HT1080 (cell line): ENCODE measurements at regions not wholly inside any gene's neighbourhood (a gene's known extent, or its start where the extent isn't known, plus 50 kb on each side); places are given as distances from the start of the nearest gene placed in this dataset.
A peak's percentile ranks its signal among the peaks of the same experiment; 100 is the strongest.
"Not testable (repeated sequence)": the region's sequence is repeated elsewhere in the genome, so short reads cannot be mapped to it uniquely, and the experiment has no call there.

Experiments
- DNase-seq: peaks from one replicate; pipeline ENCODE4 v3.0.0-alpha.2; 2015; ENCODE audit warnings: low read depth

DNA sequence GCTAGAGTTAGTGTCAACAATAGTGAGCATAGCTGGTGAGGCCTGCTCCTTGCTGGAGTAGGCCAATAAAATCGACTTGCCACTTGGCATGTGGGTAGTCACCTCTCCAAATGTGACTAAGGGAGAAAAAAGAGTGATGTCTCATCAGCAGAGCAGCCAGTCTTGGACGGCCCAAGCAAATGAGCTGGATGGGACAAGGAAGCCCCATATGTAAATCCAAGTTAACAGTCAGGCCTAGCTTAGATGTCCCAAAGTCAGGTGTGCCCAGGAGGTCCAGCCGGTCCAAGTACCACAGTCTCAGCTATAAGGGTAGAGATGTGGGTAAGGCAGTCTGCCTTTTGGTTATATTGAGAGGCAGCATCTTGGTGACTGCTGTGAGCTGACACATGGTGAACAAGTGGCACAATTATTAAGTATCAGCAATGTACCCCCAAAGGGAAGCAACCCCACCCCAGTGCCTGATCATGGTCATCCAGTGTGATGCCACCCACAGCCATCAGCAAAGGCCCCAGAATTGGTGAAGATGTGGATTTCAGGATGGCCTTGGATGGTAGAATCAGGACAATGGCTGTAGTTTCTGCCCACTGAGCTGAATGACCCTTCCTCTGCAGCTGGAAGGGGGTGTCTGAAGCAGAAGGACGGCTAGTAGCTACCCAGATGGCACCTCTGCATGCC, 83.4 kb downstream of the TNFRSF13B start:
- no peak for DNase-seq

DNA sequence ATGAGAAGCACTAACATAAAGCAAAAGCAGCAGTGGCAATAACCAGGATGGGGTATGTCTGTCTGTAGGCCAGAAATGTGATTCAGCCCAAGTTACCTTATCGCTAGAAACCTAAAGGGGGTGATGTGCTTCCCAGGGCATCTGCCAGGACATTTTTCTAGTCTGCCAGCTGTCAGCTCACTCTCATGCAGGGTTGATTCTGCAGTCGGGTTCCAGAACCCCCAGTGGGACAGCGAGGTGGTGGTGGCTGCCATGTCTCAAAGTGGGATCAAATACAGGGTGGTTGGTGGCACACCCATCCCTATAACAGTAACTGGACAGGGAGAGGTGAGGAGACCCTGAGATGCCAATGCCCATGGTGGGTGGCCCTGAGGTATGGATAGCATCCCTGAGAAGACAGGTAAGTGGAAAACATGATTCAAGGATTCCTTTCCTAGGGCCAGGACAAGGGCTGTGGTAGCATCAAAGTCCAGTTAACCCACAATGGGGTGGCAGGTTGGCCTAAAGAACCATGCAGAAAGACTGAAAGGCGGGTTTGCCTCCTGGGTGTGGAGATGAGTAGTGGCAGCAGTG, 84.3 kb downstream of the TNFRSF13B start:
- DNase-seq = no peak

DNA sequence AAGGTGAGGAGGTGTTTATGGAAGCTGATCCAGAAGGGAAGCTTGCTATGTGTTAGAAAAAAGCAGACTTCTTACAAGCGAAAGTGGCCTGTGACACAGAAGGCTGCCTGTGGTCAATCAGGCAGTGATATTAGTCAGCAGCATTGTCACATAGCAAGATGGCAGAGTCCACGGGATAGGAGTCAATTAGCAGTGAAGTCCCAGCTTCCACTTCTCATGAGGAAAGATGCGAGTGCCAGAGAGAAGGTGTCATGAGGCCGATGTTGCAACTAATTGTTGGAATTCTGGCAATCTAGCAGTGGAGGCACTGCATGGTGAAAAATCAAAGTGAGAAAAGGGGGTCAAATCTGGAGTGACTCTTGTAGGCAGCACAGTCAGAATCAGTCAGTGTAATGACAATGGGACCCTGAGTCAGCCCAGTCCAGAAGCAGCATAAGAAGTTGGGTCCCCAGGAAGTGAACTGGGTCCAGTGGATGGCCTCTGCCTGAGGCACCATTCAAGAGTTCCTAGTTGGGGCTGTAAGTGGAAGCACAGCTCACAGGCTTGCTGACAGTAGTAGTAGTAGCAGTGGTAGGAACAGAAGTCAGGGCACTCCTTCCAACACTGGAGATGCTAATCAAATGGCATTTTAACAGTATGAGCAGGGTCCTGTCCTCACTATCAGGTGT, 85.1 kb downstream of the TNFRSF13B start:
- no peak for DNase-seq

DNA sequence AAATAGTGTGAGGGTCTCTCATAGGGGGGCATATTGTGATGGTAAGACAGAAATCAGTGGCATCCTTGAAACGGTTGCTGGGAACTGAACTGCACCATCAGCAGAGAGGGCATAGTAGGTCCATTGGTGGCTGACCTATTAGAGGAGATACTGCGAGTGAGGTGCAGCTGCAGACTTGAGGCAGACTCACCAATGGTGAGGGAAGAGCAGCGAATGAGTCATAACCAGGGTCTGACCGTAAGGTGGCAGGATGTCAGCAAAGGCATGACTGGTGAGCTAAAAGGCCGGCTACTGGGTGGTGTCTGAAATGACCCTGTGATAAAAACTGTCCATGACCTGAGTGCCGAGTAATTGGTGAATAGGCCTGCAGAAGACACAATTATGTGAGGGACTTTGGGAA, 86.7 kb downstream of the TNFRSF13B start:
- not testable (repeated sequence) for DNase-seq

DNA sequence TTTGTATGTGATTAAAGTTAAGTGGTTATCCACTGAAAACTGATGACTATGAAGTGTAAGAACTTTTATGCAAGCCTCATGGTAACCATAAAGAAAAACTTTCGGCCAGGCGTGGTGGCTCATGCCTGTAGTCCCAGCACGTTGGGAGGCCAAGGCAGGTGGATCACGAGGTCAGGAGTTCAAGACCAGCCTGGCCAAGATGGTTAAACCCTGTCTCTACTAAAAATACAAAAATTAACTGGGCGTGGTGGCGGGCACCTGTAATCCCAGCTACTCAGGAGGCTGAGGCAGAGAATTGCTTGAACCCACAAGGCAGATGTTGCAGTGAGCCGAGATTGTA, 89.0 kb downstream of the TNFRSF13B start:
- not testable (repeated sequence) for DNase-seq

DNA sequence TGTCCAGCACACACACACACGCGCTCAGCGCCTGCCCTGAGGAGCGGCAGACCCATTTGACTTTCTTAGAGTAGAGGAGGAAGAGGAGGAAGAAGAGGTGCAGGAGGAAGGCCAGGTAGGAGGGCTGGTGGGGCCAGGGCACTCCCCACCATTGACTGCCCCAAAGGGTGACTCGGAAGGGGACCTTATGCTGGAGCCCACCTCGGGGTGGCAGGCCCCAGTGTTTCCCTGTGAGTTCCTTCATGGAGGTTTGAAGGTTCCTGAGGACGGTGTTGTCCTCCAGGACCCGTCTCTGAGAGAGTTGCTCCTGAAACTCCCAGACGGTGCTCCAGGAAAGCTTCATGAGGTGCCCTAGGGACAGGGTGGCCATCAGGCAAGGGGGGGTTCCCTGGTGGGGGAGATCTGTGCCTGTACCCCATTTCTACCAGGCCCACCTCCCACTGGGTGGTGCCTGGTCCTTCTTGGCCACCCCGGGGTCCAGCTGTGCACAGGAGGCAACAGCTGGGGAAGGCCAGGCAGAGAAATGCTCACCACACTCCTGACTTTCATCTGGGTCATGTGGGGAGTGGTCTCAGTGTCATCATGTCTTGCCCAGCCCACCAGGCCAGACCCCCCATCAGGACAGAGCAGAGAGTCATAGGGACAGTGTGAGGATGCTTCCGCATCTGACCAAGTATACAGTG, 89.5 kb downstream of the TNFRSF13B start:
- DNase-seq = no peak

DNA sequence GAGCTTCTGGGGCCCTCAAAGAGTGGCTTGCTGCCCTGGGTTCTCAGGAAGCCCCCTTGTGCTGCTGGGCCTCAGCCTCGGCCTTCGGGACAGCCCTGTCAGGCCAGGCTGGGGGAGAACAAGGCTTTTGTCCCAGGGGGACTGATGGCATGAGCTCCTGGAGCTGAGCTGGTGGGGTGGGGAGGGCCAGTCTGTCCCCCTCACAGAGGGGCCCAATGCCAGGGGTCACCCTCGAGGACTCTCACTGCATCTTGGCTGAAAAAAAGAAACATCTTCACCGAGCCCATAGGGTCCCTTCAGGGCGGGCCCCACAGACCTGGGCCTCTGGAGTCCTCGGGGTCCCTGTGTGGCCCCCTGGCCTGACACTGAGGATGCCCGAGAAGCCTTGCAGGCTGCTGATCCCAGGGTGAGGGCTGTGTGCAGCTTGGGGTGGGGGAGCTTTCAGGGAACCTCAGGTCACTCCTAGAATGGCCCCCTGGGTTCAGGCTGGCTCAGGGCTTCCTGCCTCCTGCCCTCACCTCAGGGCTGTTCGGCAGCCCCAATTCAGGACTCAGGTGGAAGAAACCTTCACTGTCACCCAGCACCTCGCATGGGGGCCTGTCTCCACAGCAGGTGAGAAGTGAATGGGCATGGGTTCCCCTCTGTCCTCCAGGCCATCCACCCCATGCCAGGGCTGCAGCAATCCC, 90.5 kb downstream of the TNFRSF13B start:
- DNase-seq = no peak

DNA sequence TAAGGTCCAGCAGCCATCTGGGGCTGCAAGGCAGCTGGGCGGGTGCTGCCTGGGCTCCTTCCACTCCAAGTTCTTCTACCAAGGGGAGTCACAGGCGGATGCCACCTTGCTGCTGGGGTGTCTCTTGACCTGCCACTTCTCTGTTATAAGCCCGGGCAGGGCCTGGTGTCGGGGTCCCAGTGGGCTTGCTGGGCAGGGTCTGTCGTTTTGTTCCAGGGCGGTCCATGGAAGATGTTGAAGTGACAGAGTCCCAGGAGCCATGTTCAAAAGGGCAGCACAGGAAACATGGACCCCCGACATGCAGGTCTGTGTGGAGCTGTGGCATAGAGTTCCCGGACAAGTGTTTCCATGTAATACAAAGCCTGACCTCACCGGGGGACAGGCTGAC, 91.1 kb downstream of the TNFRSF13B start:
- DNase-seq = no peak

DNA sequence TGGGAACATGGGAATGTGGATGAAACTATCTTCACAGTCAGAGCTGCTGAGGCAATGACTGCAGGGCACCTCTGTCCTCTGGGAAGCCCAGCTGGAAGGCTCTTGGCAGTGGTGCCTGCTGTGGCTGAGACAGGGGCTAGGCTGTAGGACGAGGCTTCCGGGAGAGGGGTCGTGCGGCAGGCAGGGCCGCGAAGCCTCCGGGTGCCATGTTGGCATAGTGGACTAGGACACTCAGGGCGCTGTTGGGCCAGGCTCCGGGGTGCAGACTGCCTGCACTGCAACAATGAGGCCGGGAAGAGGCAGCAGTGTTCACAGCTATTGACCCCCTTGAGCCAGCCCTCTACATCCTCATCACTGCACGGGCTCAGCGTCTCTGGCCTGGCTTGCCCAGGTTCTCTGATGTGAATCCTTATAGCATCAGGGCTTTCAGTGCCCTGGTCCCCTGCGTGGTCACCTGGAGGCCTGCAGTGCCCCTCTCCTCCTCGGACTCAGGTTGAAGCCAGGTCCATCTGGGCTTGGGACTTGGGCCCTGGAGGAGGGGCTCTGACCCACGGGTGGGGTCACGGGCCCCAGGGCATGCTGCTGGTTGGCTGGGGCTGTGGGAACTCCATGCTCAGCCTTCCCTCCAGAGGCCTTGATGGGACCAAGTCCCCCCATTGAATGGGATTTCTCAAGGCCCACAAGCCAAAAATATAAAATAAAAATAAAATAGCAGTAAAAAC, 91.6 kb downstream of the TNFRSF13B start:
- no peak for DNase-seq

DNA sequence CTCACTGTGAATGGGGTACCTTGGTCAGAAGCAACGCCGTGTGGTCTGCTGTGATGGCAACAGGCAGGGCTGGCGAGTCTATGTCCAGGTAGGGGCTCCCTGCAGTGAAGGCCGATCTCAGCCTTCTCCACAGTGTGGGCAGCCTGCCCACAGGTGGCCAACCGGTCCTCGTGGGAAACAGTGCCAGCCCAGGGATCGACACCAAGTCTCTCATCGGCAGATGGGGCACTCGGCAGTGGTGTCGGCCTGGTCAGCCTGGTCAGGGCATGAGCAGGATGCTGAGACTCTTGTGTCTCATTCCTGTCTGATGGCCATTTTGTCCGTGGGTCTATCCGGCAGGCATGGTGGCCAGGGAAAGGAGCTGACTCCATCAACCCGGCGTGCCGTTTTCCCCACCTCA, 92.2 kb downstream of the TNFRSF13B start:
- DNase-seq = no peak

DNA sequence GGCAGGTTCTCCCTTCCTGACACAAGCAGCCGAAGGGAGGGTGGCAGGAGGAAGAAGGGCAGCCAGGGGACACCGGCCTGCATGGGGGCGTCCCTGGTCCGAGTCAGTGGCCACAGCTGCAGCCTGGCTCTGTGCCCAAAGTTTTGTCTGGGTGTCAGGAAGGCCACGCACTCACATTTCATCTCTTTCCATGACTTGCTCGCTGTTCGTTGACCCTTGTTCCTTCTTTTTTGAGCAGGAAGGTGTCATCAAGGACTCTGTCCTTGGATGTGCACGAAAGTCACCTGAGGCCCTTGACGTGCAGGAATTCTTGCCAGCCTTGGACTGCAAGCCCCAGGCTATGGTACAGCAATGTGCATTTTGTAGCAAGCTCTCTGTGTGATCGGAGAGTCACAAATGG, 93.3 kb downstream of the TNFRSF13B start:
- DNase-seq = no peak

DNA sequence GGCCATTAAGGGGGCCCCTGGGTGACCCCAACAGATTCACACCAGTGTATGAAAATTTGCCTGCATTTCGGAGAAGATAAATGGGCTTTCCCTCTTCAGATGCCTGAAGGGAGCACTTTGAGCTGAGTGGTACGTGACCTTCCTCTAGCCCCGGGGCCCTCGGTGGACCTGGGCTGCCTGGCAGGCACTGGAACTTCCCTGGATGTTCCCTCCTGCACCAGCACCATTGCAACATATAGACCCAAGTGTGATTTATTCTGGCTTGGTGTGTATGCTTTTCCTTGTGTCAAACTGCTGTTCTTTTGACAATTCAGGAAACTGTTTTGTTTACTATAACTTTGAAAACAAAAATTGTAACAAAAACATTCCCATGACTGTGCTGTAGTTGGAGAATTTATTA, 93.8 kb downstream of the TNFRSF13B start:
- no peak for DNase-seq

DNA sequence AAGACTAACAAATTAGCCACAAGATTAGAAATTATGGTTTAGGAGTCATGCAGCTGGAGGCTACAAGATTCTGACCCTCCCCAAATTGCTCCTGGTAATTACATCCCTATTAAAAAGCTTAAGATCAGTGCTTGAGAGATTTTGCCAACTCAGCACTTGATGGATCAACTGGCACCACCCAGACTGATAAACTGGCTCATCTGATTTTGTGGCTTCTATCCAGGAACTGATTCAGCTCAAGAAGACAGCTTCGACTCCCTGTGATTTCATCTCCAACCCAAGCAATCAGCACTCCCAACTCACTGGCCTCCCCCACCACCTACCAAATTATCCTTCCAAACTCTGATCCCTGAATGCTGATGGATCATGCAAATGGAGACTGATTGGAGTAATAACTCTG, 94.8 kb downstream of the TNFRSF13B start:
- no peak for DNase-seq

DNA sequence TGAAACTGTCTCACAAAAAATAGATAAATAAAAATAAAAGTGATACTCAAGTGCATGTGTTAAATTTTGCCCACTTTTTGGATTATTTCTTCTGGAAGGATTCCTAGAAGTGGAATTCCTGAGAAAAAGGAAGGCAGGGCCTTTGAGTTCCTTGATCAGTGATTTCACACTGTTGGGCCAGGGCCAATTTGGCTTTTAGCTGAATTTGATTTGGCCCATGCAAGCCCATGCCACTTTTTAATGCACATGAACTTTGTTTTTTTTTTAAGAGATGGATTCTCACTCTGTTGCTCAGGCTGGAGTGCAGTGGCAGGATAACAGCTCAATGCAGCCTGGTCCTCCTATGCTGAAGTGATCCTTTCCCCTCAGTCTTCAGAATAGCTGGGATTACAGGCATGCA, 96.3 kb downstream of the TNFRSF13B start:
- DNase-seq = no peak

DNA sequence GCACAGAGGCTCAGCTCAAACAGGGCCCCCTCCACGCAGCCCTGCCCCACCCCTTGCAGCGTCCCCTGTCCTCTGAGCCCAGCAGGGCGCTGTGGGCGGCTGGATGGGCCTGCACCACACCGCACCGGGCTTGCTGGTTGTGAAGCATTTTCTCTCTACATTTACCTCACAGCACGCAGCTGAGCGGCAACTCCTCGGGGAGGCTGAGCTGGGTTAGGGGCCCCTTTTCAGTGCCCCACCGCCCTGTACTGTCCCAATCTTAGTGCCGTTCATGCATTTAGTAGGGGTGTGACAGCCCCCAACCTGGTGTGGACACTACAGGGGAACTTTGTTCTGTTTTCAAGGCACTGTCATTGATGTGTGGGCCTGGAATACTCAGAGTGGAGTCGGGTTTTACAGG, 97.7 kb downstream of the TNFRSF13B start:
- DNase-seq = not testable (repeated sequence)

DNA sequence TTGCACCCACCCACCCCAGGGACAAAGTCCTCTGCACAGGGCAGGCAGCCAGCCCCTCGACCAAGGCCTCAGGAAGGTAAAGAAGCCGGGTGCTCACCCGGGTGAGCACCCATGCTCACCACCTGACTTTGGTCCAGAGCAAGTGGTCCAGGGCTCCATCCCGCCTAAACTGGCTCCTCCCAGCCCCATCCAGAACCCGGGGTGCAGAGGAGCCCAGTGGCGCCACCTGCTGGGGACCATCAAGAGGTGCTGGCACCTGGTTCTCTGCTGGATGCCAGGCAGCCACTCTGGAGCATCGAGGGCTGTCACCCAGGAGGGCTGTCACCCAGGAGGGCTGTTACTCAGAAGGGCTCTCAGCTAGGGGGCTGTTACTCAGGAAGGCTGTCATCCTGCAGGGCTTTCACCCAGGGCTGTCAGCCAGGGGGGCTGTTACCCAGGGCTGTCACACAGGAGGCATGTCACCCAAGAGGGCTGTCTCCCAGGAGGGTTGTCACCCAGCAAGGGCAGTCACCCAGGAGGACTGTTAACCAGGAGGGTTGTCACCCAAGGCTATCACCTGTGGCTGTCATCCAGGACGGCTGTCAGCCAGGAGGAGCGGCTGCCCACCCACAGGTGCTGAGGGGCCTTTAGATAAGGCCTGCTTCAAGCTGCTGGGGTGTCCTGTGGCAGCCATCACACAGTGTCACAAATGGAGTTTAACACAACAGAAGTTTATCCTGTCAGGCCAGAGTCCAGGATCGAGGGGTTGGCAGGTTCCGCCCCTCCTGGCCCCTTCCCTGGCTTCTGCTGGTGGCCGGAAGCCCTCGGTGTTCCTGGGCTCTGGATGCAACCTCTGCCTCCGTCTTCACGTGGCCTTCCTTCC, 98.5 kb downstream of the TNFRSF13B start:
- peak; percentile 16 for DNase-seq

DNA sequence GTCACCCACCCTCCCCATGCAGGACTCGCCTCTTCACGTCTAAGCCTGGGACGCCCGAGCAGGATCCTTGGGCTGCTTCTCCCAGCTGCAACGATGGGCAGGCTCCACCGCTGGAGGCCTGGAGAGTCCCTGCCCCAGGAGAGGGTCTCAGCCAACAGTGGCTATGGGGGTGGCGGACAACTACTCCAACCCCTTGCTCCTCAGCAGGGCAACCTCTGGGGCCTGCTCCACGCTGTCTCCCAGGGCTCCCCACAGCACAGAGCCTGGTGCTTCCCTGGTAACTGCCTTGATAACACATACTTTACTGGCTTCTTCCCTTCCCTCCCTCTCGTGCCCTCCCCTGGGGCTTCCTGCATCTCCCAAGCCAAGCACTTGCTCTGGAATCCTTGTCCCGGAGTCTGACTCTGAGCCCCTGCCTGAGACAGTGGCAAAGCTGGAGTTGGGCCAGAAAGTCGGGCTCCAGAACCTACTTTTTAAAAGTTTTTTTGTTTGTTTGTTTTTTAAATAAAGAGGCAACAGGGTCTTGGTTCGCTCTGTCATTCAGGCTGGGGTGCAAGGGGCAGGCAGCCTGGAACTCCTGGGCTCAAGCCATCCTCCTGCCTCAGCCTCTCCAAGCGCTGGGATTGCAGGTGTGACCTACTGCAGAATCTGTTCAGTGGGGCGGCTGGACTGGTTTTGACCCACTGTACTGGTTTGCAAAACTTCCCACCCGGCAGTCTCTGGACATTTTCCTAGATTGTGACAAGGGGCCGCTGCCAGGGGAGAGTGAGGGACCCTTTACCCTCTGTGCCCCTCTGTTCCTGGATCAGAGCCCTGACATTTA, 99.4 kb downstream of the TNFRSF13B start:
- no peak for DNase-seq

DNA sequence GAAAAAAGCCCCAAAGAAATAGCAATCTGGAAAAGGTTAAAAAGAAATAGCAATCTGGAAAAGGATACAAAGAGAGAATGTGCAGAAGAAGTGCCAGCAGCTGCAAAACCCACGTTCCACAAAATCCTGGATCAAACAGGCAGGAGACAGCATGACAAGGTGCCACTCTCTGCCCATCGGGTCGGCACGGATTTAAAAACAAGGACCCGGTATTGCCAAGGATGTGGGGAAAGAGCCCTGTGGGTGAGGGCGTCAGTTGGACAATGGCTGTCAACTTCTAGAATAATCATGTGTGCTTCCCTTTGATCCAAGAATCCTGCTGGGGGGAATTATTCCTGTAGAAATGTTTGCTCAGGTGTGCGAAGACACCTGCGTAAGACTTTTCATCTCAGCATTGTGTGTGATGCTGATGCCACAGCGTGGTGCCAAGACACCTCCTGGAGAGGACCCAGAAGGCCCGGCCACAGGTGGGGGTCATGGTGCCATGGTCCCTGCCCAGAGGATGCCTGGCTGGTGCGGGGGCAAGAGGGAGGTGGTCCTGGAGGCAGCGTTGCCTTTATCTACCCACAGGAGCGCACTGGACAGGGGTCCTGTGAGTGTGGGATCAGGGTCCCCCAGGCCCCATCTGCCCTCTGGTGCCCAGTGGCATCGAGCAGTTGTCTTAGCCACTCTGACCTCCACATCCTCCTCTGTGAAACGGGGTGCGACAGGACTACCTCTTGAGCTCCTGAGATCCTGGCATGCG, 100.3 kb downstream of the TNFRSF13B start:
- not testable (repeated sequence) for DNase-seq
